SH-SY5Y (cell line): ENCODE measurements at regions not wholly inside any gene's neighbourhood (a gene's known extent, or its start where the extent isn't known, plus 50 kb on each side); places are given as distances from the start of the nearest gene placed in this dataset.

Experiments
- GATA2 ChIP-seq: IDR thresholded peaks from 2 replicates; pipeline ENCODE4 v1.6.1; 2011; ENCODE audit warnings: mild to moderate bottlenecking, low read depth, low read length
- GATA3 ChIP-seq: IDR thresholded peaks from 2 replicates; pipeline ENCODE4 v1.6.1; 2011; ENCODE audit warnings: low read depth, mild to moderate bottlenecking, low read length, moderate library complexity

- TF ChIP-seq GATA2 (no peak), GATA3 (no peak)
Measured at GRCh38 chr9:31637861-31638260, 746.6 kb upstream of the ACO1 start.
